Neural progenitor cell (in vitro differentiated cells): ENCODE measurements at regions not wholly inside any gene's neighbourhood (a gene's known extent, or its start where the extent isn't known, plus 50 kb on each side); places are given as distances from the start of the nearest gene placed in this dataset.

Experiments used
- EZH2phosphoT487 ChIP-seq: fragments of 200-600 bp; sonication (generic); IDR thresholded peaks from 2 replicates; pipeline ENCODE4 v1.6.1; 2017; ENCODE audit warnings: antibody characterized with exemption
- TF ChIP-seq, protein P1 (sequence below): fragments of 200-600 bp; sonication (generic); IDR thresholded peaks from 2 replicates; pipeline ENCODE4 v1.5.1; 2017; ENCODE audit warnings: antibody characterized with exemption, mild to moderate bottlenecking

GRCh38 chr10:60675236-60675635 is 103.0 kb upstream of the CDK1 start:
- TF ChIP-seq, protein P1, sequence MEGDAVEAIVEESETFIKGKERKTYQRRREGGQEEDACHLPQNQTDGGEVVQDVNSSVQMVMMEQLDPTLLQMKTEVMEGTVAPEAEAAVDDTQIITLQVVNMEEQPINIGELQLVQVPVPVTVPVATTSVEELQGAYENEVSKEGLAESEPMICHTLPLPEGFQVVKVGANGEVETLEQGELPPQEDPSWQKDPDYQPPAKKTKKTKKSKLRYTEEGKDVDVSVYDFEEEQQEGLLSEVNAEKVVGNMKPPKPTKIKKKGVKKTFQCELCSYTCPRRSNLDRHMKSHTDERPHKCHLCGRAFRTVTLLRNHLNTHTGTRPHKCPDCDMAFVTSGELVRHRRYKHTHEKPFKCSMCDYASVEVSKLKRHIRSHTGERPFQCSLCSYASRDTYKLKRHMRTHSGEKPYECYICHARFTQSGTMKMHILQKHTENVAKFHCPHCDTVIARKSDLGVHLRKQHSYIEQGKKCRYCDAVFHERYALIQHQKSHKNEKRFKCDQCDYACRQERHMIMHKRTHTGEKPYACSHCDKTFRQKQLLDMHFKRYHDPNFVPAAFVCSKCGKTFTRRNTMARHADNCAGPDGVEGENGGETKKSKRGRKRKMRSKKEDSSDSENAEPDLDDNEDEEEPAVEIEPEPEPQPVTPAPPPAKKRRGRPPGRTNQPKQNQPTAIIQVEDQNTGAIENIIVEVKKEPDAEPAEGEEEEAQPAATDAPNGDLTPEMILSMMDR = no peak
- no peak for TF ChIP-seq EZH2phosphoT487
